ENCODE measurements at regions not wholly inside any gene's neighbourhood (a gene's known extent, or its start where the extent isn't known, plus 50 kb on each side); places are given as distances from the start of the nearest gene placed in this dataset.
A peak's percentile ranks its signal among the peaks of the same experiment; 100 is the strongest.
"Not testable (repeated sequence)": the region's sequence is repeated elsewhere in the genome, so short reads cannot be mapped to it uniquely, and the experiment has no call there.

DNA sequence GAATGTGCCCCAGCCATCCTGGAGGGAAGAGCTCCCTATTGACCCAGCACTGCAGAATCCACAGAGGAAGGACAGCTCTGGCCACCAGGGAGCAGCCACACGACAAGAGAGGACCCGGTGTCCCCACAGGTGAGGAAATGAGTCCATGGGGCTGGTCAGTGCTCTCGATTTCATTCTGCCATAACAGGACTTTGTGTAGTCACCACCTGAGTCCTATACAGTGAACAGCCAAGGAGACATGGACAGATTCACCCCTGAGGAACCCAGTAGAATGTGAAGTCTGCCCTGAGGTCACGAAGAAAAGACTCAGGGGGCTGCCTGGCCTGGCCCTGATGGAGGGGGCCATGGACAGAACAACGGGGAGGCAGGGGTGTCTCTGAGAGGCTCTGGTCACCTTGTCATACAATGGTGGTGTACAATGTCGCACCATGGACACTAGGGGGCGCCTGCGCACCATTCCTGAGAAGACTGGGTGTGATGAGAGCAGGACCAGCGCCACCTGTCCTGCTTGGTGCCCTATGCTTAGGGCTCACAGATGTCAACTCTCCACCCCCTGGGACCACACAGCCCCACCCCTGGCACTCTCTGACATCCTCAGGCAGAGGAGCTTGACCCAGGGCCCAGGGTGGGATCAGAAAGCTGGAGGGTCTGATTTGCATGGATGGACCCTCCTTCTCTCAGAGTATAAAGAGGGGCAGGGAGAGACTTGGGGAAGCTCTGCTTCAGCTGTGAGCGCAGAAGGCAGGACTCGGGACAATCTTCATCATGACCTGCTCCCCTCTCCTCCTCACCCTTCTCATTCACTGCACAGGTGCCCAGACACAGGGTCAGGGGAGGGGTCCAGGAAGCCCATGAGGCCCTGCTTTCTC is 77.4 kb downstream of the VPREB1 start:
- H3K27ac ChIP-seq (ENCODE audit: low read depth in 1 of 3, low read length in 2 of 3); H3K27me3 ChIP-seq (ENCODE audit: control insufficient read depth in 3 of 3, insufficient read depth in 3 of 3, low read length in 3 of 3); H3K4me1 ChIP-seq (ENCODE audit: control insufficient read depth in 3 of 3, insufficient read depth in 2 of 3, low read depth in 1 of 3, low read length in 2 of 3); H3K9me3 ChIP-seq (ENCODE audit: control insufficient read depth in 2 of 2, insufficient read depth in 1 of 2, low read depth in 1 of 2, low read length in 1 of 2); H3K4me3 ChIP-seq (ENCODE audit: low read depth in 1 of 3, low read length in 3 of 3); FAIRE-seq: not testable (repeated sequence)
- 11 to 21% (median 18%) methylated on average over 9 to 10 of the region's 11 CpGs for whole genome bisulfite sequencing, 3 donors
- peak; percentile 64 to 79 for DNase-seq
- peaks cover 2 to 23% (median 10%) of the 10 kb centered on the region in 3 donors for H3K36me3 ChIP-seq (ENCODE audit: control insufficient read depth in 3 of 3, insufficient read depth in 2 of 3, low read depth in 1 of 3, low read length in 3 of 3)

DNA sequence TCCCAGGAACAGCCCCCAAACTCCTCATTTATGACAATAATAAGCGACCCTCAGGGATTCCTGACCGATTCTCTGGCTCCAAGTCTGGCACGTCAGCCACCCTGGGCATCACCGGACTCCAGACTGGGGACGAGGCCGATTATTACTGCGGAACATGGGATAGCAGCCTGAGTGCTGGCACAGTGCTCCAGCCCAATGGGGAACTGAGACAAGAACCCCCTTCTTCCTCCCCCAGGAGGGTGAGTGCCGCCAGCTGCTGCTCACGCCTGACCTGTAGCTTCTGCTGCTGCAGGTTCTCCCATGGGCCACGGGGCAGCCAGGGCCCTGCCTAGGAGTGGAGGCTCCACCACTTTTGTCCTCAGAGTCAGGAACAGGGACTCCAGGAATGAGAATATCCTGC is 78.2 kb downstream of the VPREB1 start:
- no peaks in the 10 kb centered on the region for H3K9me3 ChIP-seq (ENCODE audit: control insufficient read depth in 2 of 2, insufficient read depth in 1 of 2, low read depth in 1 of 2, low read length in 1 of 2)
- H3K4me1 ChIP-seq (ENCODE audit: control insufficient read depth in 3 of 3, insufficient read depth in 2 of 3, low read depth in 1 of 3, low read length in 2 of 3): no peaks in the 10 kb centered on the region
- no peak for FAIRE-seq
- H3K4me3 ChIP-seq (ENCODE audit: low read depth in 1 of 3, low read length in 3 of 3): no peak overlapping the region
- no peak for DNase-seq
- 91 to 97% (median 93%) methylated on average over 10 of the region's 10 CpGs for WGBS, 3 donors
- no peaks in the 10 kb centered on the region for H3K27me3 ChIP-seq (ENCODE audit: control insufficient read depth in 3 of 3, insufficient read depth in 3 of 3, low read length in 3 of 3)
- H3K36me3 ChIP-seq (ENCODE audit: control insufficient read depth in 3 of 3, insufficient read depth in 2 of 3, low read depth in 1 of 3, low read length in 3 of 3): peaks cover 2 to 23% (median 10%) of the 10 kb centered on the region in 3 donors
- no peak overlapping the region for H3K27ac ChIP-seq (ENCODE audit: low read depth in 1 of 3, low read length in 2 of 3)

DNA sequence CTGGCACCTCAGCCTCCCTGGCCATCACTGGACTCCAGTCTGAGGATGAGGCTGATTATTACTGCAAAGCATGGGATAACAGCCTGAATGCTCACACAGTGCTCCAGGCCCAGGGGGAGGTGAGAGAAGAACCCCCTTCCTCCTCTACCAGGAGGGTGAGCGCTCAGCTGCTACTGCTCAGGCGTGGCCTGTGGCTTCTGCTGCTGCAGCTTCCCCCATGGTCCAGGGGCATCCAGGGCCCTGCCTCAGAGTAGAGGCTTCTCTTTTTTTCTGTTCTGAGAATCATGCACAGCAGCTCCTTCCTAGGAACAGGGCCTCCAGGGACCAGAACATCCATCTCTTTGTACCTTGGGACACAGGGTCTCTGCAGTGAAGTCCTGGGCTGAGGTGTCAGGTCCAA is 83.1 kb downstream of the VPREB1 start:
- FAIRE-seq: no peak
- 53 to 75% (median 61%) methylated on average over 2 of the region's 2 CpGs for WGBS, 3 donors

DNA sequence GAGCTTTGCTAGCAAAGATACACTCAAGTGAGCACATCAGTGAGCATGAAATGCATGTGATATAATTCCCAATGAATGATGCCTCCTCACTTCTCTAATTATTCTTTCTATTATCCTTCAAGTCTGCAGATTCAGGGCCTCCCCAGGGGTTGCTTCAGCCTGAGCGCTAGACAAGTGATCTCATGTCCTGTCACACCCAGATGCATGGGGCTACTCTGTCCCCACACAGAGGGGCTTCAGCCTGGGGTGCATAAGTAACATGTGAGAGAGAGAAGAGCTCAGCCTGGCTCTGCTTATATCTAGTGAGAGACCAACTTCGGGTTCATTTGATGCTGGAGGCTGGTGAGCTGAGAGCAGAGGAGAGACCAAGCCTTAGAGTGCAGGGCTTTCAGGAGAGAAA is 85.2 kb downstream of the VPREB1 start:
- no peak overlapping the region for H3K4me3 ChIP-seq (ENCODE audit: low read depth in 1 of 3, low read length in 3 of 3)
- H3K36me3 ChIP-seq (ENCODE audit: control insufficient read depth in 3 of 3, insufficient read depth in 2 of 3, low read depth in 1 of 3, low read length in 3 of 3): no peaks in the 10 kb centered on the region
- DNase-seq (no peak), FAIRE-seq (no peak)
- H3K4me1 ChIP-seq (ENCODE audit: control insufficient read depth in 3 of 3, insufficient read depth in 2 of 3, low read depth in 1 of 3, low read length in 2 of 3): no peaks in the 10 kb centered on the region
- no peak overlapping the region for H3K27ac ChIP-seq (ENCODE audit: low read depth in 1 of 3, low read length in 2 of 3)
- peaks cover 0 to 3% of the 10 kb centered on the region in 2 donors for H3K9me3 ChIP-seq (ENCODE audit: control insufficient read depth in 2 of 2, insufficient read depth in 1 of 2, low read depth in 1 of 2, low read length in 1 of 2)
- peaks cover 0 to 16% (median 0%) of the 10 kb centered on the region in 3 donors for H3K27me3 ChIP-seq (ENCODE audit: control insufficient read depth in 3 of 3, insufficient read depth in 3 of 3, low read length in 3 of 3)
- 65 to 74% (median 70%) methylated on average over 2 of the region's 2 CpGs for WGBS, 3 donors

More for the DNA sequence above, 83.1 kb downstream of the VPREB1 start:
- peaks cover 0 to 16% (median 0%) of the 10 kb centered on the region in 3 donors for H3K27me3 ChIP-seq (ENCODE audit: control insufficient read depth in 3 of 3, insufficient read depth in 3 of 3, low read length in 3 of 3)
- no peak overlapping the region for H3K4me3 ChIP-seq (ENCODE audit: low read depth in 1 of 3, low read length in 3 of 3)
- H3K9me3 ChIP-seq (ENCODE audit: control insufficient read depth in 2 of 2, insufficient read depth in 1 of 2, low read depth in 1 of 2, low read length in 1 of 2): peaks cover 0 to 3% of the 10 kb centered on the region in 2 donors
- H3K36me3 ChIP-seq (ENCODE audit: control insufficient read depth in 3 of 3, insufficient read depth in 2 of 3, low read depth in 1 of 3, low read length in 3 of 3): peaks cover 0 to 2% (median 0%) of the 10 kb centered on the region in 3 donors
- DNase-seq: no peak
- no peaks in the 10 kb centered on the region for H3K4me1 ChIP-seq (ENCODE audit: control insufficient read depth in 3 of 3, insufficient read depth in 2 of 3, low read depth in 1 of 3, low read length in 2 of 3)
- no peak overlapping the region for H3K27ac ChIP-seq (ENCODE audit: low read depth in 1 of 3, low read length in 2 of 3)

DNA sequence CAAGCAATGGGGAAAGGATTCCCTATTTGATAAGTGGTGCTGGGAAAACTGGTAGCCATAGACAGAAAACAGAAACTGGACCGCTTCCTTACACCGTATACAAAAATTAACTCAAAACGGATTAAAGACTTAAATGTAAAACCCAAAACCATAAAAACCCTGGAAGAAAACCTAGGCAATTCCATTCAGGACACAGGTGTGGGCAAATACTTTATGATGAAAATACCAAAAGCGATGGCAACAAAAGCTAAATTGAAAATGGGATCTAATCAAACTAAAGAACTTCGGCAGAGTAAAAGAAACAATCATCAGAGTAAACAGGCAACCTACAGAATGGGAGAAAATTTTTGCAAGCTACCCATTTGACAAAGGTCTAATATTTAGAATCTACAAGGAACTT is 91.1 kb downstream of the VPREB1 start:
- not testable (repeated sequence) for H3K9me3 ChIP-seq (ENCODE audit: control insufficient read depth in 2 of 2, insufficient read depth in 1 of 2, low read depth in 1 of 2, low read length in 1 of 2); H3K4me1 ChIP-seq (ENCODE audit: control insufficient read depth in 3 of 3, insufficient read depth in 2 of 3, low read depth in 1 of 3, low read length in 2 of 3); H3K36me3 ChIP-seq (ENCODE audit: control insufficient read depth in 3 of 3, insufficient read depth in 2 of 3, low read depth in 1 of 3, low read length in 3 of 3); DNase-seq; FAIRE-seq; H3K27me3 ChIP-seq (ENCODE audit: control insufficient read depth in 3 of 3, insufficient read depth in 3 of 3, low read length in 3 of 3); H3K4me3 ChIP-seq (ENCODE audit: low read depth in 1 of 3, low read length in 3 of 3); H3K27ac ChIP-seq (ENCODE audit: low read depth in 1 of 3, low read length in 2 of 3)
- WGBS, 3 donors: 63 to 81% (median 75%) methylated on average over 5 of the region's 5 CpGs

DNA sequence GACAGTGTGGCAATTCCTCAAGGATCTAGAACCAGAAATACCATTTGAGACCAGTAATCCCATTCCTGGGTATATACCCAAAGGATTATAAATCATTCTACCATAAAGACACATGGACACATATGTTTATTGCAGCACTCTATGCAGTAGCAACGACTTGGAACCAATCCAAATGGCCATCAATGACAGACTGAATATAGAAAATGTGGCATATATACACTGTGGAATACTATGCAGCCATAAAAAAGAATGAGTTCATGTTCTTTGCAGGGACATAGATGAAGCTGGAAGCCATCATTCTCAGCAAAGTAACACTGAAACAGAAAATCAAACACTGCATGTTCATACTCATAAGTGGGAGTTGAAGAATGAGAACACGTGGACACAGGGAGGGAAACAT is 91.7 kb downstream of the VPREB1 start:
- not testable (repeated sequence) for FAIRE-seq; H3K9me3 ChIP-seq (ENCODE audit: control insufficient read depth in 2 of 2, insufficient read depth in 1 of 2, low read depth in 1 of 2, low read length in 1 of 2); H3K4me1 ChIP-seq (ENCODE audit: control insufficient read depth in 3 of 3, insufficient read depth in 2 of 3, low read depth in 1 of 3, low read length in 2 of 3); H3K27ac ChIP-seq (ENCODE audit: low read depth in 1 of 3, low read length in 2 of 3); DNase-seq; H3K36me3 ChIP-seq (ENCODE audit: control insufficient read depth in 3 of 3, insufficient read depth in 2 of 3, low read depth in 1 of 3, low read length in 3 of 3); H3K27me3 ChIP-seq (ENCODE audit: control insufficient read depth in 3 of 3, insufficient read depth in 3 of 3, low read length in 3 of 3); H3K4me3 ChIP-seq (ENCODE audit: low read depth in 1 of 3, low read length in 3 of 3)
- 38 to 52% (median 44%) methylated on average over 2 of the region's 2 CpGs for WGBS, 3 donors

DNA sequence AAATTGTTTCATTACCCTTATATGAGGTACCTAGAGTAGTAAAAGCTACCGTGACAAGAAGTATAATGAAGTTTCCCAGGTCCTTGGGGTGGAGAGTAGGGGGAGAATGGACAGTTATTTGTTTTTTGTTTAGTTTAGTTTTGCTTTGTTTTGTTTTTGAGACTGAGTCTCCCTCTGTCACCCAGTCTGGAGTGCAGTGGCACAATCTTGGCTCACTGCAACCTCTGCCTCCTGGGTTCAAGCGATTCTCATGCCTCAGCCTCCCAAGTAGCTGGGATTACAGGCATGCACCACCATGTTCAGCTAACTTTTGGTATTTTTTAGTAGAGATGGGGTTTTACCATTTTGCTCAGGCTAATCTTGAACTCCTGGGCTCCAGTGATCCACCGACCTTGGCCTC is 94.2 kb downstream of the VPREB1 start:
- DNase-seq; H3K27ac ChIP-seq (ENCODE audit: low read depth in 1 of 3, low read length in 2 of 3); H3K4me1 ChIP-seq (ENCODE audit: control insufficient read depth in 3 of 3, insufficient read depth in 2 of 3, low read depth in 1 of 3, low read length in 2 of 3); FAIRE-seq; H3K9me3 ChIP-seq (ENCODE audit: control insufficient read depth in 2 of 2, insufficient read depth in 1 of 2, low read depth in 1 of 2, low read length in 1 of 2); H3K4me3 ChIP-seq (ENCODE audit: low read depth in 1 of 3, low read length in 3 of 3); H3K36me3 ChIP-seq (ENCODE audit: control insufficient read depth in 3 of 3, insufficient read depth in 2 of 3, low read depth in 1 of 3, low read length in 3 of 3); H3K27me3 ChIP-seq (ENCODE audit: control insufficient read depth in 3 of 3, insufficient read depth in 3 of 3, low read length in 3 of 3): not testable (repeated sequence)
- 69 to 74% (median 71%) methylated on average over 3 of the region's 3 CpGs for WGBS, 3 donors

DNA sequence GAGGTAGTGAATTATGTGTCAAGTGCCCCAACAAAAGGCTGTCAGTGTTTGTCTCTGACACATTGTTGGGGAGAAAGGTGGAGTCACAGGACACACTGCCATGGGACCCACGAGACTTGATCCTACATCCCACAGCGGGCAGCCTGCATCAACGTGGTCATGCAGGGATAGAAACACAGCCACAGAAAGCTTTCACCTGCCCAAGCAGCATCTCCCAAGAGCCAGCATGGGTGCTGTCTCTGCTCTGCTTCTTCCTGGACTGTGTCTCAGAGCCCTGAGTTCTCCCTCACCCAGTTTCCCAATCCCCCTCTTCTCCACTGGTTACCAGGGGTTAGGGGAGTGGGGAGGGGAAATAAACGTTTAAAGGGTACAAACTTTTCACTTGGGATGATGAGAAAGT is 97.2 kb downstream of the VPREB1 start:
- Histone ChIP-seq H3K27me3 (ENCODE audit: control insufficient read depth in 3 of 3, insufficient read depth in 3 of 3, low read length in 3 of 3) (peaks cover 0 to 4% (median 4%) of the 10 kb centered on the region in 3 donors), H3K27ac (ENCODE audit: low read depth in 1 of 3, low read length in 2 of 3) (no peak overlapping the region), H3K4me1 (ENCODE audit: control insufficient read depth in 3 of 3, insufficient read depth in 2 of 3, low read depth in 1 of 3, low read length in 2 of 3) (peaks cover 0 to 23% (median 8%) of the 10 kb centered on the region in 3 donors), H3K36me3 (ENCODE audit: control insufficient read depth in 3 of 3, insufficient read depth in 2 of 3, low read depth in 1 of 3, low read length in 3 of 3) (no peaks in the 10 kb centered on the region), H3K9me3 (ENCODE audit: control insufficient read depth in 2 of 2, insufficient read depth in 1 of 2, low read depth in 1 of 2, low read length in 1 of 2) (no peaks in the 10 kb centered on the region), H3K4me3 (ENCODE audit: low read depth in 1 of 3, low read length in 3 of 3) (no peak overlapping the region)
- DNase-seq: no peak
- WGBS, 3 donors: 65 to 76% (median 73%) methylated on average over 4 of the region's 4 CpGs
- FAIRE-seq: no peak

All from small intestine (tissue), 7 donors.